Epithelial cell of prostate (primary cell): ENCODE measurements at regions not wholly inside any gene's neighbourhood (a gene's known extent, or its start where the extent isn't known, plus 50 kb on each side); places are given as distances from the start of the nearest gene placed in this dataset.
A peak's percentile ranks its signal among the peaks of the same experiment; 100 is the strongest.
"Not testable (repeated sequence)": the region's sequence is repeated elsewhere in the genome, so short reads cannot be mapped to it uniquely, and the experiment has no call there.

Experiments used
- DNase-seq: peaks from one replicate; pipeline ENCODE4 v3.0.0-alpha.2; 2011; ENCODE audit warnings: low read depth, low spot score
- H3K27ac ChIP-seq: fragments of 450-650 bp; 2 replicates; pipeline ENCODE4 v1.5.1; 2017; ENCODE audit warnings: mild to moderate bottlenecking

DNA sequence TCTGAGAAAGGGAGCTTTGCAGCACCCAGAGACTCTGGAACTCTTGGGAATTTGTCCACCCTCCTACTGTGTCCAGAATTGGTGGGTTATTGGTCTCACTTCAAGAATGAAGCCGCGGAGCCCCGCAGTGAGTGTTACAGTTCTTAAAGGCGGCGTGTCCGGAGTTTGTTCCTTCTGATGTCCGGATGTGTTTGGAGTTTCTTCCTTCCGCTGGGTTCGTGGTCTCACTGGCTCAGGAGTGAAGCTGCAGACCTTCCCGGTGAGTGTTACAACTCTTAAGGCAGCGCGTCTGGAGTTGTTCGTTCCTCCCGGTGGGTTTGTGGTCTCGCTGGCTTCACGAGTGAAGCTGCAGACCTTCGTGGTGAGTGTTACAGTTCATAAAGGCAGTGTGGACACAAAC, 824.7 kb downstream of the LRRTM4 start:
- not testable (repeated sequence) for DNase-seq, H3K27ac ChIP-seq

DNA sequence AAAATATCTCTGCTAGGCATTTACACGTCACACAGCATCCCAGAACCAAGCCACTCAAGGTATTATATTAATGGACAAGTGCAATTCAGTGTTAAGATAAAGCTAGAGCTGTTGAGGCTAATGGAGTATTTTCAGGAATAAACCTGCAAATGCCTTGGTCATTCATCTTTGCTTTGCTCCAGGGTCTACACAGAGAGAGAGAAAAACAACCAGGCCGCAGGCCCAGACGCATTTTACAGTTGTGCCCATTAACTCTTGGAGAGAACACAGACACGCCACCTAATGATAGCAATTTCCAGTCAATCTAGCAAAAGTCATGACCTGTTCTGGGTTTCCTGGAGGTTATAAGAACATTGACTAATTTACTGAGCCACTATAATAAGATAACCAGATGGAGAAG, 829.3 kb downstream of the LRRTM4 start:
- no peak overlapping the region for H3K27ac ChIP-seq

DNA sequence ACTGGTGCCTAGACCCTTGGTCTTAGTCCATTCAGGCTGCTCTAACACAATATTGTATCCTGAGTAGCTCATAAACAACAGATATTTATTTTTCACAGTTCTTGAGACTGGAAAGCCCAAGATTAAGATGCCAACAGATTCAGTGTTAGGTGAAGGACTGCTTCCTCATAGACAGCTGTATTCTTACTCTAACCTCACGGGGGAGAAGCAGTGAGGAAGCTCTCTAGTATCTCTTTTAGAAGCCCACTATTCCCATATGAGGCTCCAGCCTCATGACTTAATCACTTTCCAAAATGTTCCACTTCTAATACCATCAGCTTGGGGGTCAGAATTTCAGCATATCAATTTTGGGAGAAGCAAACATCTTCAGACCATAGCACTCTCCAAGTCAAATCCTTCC, 833.4 kb downstream of the LRRTM4 start:
- H3K27ac ChIP-seq: no peak overlapping the region
- no peak for DNase-seq

More for the DNA sequence above, 829.3 kb downstream of the LRRTM4 start:
- no peak for DNase-seq

DNA sequence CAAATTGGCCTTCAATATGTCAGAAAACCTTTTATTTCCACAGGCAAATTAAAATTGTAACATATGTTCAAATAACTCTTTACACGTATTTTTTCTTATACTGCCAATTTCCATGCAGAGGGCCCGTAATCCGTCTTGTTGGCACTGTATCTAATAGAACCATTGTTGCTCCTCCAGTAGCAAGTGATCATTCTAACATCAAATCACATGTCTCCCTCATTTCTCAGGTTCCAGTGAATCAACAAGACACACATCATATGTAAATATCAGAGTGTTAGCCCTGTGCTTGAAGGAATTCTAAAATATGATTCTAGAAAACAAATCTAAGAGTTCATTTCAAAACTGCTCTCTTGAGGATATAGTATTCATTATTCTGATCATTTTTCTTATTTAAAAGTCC, 834.3 kb downstream of the LRRTM4 start:
- no peak for DNase-seq
- H3K27ac ChIP-seq: no peak overlapping the region

DNA sequence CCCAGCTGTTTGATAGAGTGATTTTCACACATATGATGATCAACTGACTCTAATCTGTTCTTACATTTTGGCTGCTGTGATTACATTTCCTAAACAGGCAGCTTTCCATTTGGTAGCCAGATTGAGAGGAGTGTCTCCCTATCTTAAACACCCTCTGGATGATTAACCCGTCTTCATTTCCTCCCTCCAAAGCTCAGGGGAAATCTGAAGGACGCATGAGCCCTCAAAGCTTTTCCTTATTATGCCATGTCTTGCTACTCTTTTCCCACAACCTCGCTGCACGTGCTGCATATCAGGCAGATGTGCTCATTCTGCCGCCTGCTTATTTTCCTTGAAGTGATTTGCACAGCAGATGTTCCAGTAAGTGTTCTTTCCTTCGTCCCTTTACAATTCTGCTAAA, 837.4 kb downstream of the LRRTM4 start:
- no peak for DNase-seq
- no peak overlapping the region for H3K27ac ChIP-seq

DNA sequence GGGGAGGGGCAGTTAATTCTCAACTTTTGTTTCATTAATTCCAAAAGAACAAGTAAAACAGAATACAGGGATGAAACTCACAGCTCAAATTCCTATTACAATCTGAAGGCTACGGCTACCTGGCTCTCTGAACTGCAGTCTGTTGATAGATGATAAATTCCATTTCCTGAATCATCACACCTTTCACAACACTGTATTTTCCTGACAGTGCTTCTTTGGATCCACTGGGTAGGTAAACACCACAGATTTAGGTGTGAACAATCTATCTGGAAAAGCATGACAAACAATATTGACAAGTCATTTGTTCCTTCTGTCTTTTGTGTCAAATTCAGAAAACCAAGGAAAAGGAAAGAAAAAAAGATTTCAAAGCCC, 843.2 kb downstream of the LRRTM4 start:
- DNase-seq: no peak
- no peak overlapping the region for H3K27ac ChIP-seq

DNA sequence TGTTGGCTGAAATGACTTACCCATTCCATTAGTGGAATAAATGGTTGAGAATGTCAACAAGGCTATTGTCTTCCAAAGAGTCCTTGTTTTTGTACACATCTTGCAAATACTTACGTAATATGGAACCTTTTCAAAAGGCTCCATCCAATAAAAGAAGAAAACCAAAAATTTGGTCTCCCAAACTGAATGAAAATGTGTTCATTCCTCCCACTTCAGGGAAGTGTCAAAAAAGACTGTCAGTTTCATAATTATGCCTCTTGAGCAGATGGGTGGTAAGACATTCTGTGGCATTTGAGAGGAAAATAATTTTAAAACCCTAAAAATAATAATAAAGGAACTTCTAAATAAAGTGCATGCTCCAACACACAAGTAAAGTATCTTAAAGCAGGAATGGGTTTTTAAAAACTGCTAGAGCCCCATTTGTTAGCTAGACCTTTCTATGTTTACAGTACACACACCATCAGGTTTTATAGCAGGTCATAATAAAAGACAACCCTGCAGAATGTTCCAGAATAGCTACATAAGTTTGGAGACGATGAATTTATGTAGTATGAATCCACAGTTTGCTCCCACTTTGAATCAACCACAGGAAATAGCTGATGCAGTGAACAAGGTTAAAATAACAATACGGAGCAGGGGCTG, 843.7 kb downstream of the LRRTM4 start:
- H3K27ac ChIP-seq: no peak overlapping the region
- DNase-seq: no peak

DNA sequence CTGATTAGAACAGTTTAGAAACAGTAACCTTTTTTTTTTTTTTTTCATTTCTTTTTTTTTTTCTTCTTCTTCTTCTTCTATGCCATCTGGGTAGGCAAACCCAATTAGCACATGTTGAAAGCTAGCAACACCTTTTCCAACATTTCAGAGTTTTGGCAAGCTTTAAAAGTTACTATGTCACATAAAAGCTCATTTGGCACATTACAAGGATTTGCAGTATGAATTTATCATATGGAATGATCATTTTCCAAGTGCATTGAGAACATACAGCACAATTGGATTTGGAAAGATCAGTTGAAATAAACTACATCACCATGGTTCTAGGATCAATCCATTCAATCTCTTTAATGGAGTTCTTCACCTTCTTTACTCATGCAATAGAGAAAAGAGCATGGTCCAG, 847.0 kb downstream of the LRRTM4 start:
- no peak for DNase-seq
- H3K27ac ChIP-seq: no peak overlapping the region

DNA sequence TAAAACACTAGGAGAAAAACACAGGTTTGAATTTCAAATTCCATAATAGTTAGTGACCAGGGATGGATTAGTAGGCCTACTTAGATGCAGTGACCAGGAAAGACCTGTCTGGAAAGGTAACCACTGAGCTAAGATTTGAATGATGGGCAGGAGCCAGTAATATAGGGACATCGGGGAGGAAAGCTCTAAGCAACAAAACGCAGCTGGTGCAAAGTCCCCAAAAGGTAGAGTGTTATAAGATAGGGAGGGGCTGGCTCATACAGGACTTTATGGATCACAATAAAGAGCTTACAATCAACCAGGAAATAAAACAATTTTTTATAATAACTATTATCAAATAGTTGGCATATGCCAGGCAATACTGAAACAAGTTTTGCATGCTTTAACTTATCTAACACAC, 849.4 kb downstream of the LRRTM4 start:
- no peak for DNase-seq
- H3K27ac ChIP-seq: no peak overlapping the region

DNA sequence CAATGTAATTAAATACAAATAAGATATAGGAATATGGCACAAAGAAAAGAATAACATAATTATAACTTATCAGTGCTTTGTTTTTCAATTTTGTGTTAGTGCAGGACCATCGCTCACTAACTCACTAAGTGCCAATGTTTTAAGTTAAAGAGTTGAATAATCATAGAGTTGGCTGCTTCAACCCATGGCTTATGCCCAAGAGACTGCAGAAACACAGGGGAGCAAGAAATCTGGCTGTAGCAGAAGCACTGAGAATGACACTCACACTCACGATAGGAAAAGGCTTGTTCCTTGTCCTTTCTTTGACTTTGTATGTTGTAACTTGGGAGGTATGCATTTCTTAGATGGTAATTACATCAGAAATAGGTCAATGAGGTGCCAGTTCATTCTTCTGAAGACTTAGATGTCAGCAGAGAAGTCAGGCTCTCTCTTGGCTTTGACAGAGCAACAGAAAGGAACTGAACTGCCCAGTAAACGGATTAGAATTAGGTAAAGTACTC, 852.2 kb downstream of the LRRTM4 start:
- no peak overlapping the region for H3K27ac ChIP-seq
- no peak for DNase-seq

DNA sequence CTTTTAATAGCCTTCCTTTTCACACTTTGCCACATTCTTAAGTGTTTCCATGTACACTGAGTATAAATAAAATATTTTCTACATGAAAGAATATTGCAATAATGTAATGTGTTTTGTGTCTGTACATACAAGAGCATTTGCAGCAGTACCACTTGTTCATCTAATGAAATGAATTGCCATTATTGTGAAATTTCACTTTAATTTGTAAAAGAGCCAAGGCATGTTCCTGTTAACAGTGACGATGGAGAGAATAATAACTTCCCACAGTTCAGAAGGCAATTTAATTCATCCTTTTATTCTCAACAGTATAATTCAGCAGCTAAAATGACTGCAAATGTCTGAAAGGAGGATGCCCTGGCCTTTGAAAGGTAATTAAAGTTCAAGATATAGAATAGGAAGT, 853.9 kb downstream of the LRRTM4 start:
- DNase-seq: no peak
- no peak overlapping the region for H3K27ac ChIP-seq

DNA sequence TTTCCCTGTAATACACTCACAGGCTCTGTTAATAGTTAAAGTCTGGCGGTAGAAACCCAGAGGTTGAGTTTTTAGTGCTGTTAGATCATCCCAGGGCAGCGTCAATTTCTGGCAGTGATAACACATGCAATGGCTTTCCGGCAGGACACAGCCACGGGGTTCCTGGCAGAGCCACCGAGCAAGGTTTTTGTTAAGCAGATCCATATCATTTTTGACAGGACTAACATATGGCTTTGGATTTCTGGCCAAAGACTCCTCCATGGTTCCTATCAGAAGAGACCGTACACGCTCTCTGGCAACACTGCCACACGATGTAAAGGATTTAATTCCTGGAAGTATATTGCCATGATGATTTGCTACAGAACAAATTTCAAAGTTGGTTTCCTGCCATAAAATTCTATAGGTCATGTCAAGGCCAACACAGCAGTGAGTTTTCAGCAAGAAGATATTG, 854.3 kb downstream of the LRRTM4 start:
- DNase-seq: no peak
- no peak overlapping the region for H3K27ac ChIP-seq

DNA sequence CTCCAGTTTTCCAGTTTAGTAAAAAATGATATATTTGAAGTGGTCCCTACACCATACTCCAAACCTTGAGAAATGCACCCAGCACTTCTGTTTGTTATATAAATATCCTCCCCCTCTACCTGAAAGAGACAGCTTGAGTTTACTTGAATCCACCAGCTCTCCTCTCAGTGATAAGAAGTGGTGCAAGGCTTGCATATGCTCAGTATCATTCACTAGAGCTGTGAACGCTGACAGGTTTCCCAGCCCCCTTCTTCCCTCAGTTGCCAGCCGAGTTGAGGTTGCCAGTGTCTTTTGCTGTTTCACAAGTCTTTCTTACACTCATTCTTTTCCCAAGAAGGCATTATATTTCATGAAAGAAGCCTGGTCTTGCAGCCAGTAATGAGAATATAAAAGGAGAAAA, 880.0 kb downstream of the LRRTM4 start:
- H3K27ac ChIP-seq: no peak overlapping the region
- no peak for DNase-seq

DNA sequence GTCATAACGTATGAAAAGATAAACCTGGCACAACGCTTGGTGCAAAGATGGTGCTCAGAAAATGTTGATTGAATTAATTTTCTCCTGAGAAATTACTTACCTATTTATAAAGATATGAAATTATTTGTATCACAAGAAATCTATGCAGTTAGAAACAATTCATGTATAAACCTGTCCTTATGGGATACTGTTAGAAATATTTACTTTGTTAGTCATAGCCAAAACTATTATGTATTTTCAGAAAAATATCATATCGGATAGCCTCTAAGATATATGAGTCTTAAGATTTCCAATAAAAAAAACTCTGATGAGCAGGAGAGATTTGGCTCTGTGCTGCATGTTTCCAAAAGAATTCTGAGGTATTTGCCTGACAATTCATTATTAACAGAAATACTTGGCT, 880.7 kb downstream of the LRRTM4 start:
- no peak for DNase-seq
- peak overlapping the region; percentile 38 for H3K27ac ChIP-seq

DNA sequence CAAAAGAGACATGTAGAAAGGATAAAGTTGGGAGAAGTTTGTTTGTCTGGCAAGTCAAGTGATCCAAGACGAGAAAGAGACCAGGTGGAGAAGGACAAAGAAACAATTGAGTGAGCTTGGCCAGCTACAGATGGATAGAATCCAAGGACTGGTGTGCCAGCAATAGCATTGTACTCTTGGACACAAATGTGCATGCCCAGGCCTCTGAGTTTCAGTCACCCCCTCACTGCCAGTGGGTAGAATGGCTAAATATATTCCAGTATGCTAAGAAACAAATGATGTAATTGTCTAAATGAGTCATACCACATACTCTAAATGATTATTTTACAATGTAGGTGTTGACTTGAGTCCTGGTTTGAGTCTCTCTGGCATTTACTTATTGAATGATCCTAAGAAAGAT, 881.3 kb downstream of the LRRTM4 start:
- peak; percentile 34 for DNase-seq
- H3K27ac ChIP-seq: peak overlapping the region; percentile 38

DNA sequence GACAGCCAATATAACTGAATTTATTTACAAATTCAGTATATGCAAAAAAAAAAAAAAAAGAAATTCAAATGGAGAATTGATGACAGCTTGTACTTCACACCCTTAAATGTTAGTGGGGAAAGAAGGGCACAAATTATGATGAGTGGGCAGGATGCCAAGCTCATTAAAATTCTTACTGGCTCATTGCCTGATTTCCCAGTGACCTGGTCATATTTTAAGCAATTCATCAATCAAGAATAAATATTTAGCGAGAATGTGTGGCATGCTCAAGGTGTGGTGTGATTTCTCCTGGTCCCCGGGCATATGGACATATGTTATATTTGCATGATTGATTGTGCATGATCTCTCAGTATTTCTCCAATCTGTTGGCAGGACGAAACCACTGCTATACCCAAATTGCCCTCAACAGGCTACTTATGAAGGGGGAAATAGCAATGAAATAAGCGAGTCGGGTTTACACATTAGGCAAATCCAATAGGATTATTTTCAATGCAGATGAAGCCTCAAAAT, 883.0 kb downstream of the LRRTM4 start:
- H3K27ac ChIP-seq: no peak overlapping the region
- DNase-seq: no peak

DNA sequence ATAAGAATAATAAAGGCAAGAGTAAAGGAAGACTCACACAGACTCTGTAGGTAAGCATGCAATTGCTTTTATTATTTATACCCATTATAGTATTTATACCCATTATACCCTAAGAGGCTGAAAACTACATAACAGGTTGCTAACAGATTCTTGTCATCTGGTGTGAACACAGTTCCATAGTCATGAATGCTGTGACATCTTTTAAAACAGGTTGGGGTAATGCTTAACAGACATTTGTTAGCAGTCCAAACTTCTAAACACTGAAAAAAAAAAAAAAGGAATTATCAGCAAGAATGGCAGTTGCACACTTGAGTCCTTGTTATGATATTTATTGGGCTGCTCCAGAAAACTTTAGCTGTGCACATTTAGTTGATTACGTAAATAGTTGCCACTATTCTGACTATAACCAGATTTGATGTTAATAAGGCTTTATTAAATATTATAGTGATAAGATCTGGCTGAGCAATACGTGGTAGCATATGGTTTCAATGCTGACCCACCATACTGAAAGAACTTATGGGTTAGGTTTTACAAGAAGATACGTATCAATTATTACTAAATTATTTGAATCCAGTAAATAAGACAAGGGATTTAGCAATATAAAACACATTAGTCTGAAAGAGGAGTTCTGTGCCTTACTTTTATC, 888.8 kb downstream of the LRRTM4 start:
- DNase-seq: no peak
- no peak overlapping the region for H3K27ac ChIP-seq

DNA sequence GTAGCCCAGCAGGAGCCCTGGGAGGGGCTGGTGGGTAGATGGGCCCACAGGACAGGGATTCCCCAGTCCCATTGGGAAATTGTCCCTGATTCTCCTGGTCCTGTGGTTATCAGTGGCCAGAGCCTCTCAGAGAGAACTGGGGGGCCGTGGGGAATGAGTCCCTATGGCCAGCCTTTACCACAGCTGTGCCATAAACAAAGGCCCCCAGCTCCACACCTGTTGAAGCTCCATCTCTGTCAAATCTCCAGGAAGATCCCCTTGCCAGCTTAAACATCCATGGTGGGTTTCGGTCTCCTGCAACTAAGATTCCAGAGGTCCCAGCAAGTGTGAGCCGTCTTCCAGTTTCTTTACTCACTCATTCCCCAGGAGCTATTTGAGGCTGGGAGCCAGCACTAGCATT, 897.1 kb downstream of the LRRTM4 start:
- DNase-seq: no peak
- H3K27ac ChIP-seq: no peak overlapping the region

DNA sequence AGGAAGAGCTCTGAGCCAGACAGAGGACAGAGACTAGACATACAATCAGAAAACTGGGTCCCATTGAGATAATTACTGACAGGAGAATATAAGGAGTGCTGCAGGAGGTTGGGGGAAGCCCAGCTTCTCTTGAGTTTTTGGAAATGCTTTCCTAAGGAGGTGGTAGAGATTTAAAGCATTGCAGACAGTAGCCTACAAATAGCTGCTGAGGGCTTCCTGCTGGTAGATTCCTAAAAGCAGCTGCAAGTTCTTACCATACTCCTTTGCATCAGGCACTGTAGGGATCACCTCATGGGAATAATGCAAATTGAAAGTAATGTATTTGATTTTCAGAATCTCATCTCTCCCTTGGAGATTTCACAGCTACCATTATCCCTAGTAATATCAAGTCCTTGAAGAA, 902.6 kb upstream of the GCFC2 start:
- no peak for DNase-seq

DNA sequence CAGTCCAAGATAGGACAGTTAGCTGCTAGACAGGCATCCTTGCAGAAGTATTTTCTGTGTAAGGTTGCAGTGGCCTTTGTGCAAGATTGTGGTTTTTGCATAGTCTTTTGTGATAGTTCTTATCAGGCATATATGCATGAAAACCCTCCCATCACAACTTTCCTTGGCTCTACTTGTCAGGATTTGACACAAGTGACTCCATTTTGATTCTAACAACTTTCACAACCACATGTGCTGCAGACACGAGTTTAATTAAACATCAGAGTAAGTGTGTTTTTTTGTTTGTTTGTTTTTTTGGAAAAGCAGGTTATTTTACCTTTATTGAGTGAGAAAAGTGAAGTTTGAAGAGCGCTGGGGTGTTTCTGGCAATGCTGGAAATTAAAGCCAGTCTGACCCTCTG, 902.0 kb upstream of the GCFC2 start:
- H3K27ac ChIP-seq: no peak overlapping the region
- DNase-seq: no peak

More for the DNA sequence above, 902.6 kb upstream of the GCFC2 start:
- H3K27ac ChIP-seq: no peak overlapping the region

DNA sequence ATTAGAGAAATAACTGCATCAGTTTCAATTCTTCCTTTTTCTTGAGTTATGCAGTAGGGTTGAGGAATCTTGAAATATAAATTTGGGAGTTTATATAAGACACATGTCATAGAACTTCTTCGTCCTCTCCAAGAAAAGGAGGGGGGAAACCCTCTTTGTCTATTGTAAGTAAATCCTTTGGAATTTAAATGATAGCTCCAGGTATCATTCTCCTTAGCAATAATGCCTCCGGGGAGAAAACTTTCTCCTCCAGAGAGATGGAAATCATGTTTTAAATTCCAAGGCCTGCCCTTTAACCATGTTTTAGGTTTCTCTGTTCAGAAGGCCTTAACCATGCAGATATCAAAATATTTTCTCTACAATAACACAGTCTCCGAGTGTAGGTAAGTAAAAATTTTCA, 899.7 kb upstream of the GCFC2 start:
- no peak for DNase-seq
- no peak overlapping the region for H3K27ac ChIP-seq
